ENCODE measurements at regions not wholly inside any gene's neighbourhood (a gene's known extent, or its start where the extent isn't known, plus 50 kb on each side); places are given as distances from the start of the nearest gene placed in this dataset.

DNA sequence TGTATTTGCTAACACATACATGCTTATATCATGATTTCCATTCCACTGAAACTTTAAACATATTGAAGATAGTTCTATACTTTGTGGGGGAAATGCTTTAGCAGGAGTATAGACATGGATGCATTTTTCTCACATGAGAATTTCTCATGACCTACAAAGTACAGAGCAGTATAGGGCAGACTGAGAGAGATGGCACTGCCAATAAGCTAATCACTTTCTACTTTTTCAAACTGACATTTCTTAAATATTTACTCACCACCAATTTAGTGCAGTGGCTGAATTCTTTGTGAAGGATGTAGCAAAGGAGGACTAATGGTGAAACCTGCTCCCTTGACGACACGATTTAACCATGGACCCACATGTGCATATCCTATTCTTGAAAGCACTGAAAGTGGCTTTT lies 923.5 kb downstream of the ADGRL2 start:
- TF ChIP-seq POLR2A (IDR thresholded peaks at IDR 0.05) = no peak
- TF ChIP-seq, protein P1, sequence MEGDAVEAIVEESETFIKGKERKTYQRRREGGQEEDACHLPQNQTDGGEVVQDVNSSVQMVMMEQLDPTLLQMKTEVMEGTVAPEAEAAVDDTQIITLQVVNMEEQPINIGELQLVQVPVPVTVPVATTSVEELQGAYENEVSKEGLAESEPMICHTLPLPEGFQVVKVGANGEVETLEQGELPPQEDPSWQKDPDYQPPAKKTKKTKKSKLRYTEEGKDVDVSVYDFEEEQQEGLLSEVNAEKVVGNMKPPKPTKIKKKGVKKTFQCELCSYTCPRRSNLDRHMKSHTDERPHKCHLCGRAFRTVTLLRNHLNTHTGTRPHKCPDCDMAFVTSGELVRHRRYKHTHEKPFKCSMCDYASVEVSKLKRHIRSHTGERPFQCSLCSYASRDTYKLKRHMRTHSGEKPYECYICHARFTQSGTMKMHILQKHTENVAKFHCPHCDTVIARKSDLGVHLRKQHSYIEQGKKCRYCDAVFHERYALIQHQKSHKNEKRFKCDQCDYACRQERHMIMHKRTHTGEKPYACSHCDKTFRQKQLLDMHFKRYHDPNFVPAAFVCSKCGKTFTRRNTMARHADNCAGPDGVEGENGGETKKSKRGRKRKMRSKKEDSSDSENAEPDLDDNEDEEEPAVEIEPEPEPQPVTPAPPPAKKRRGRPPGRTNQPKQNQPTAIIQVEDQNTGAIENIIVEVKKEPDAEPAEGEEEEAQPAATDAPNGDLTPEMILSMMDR (IDR thresholded peaks at IDR 0.05) = no peak
- no peak for TF ChIP-seq POLR2AphosphoS5 (IDR thresholded peaks at IDR 0.05)
- TF ChIP-seq EP300 (IDR thresholded peaks at IDR 0.05) = no peak

Measured in suprapubic skin (tissue), 4 donors.